HCT116 (cell line): ENCODE measurements at regions not wholly inside any gene's neighbourhood (a gene's known extent, or its start where the extent isn't known, plus 50 kb on each side); places are given as distances from the start of the nearest gene placed in this dataset.

Experiments
- ATAC-seq: fragments of 200-7000 bp; cut with Tn5 transposase; 2 replicates; pipeline ENCODE4 v1.9.1; 2020; ENCODE audit warnings: mild to moderate bottlenecking, moderate library complexity
- BruUV-seq: library from RNA; stranded (reverse); fragments of 400-500 nt; replicated peaks from 2 replicates; lab custom pipeline; 2021; lab: Mats Ljungman, UMichigan
- CTCF ChIA-PET: fragments of 300-600 bp; sonication (Branson Sonifier 250); formaldehyde crosslinking; loops from one replicate; lab custom pipeline; 2021; ENCODE audit warnings: antibody characterized with exemption; lab: Charles Lee
- POLR2A ChIA-PET: fragments of 300-600, 350-600 bp; sonication (Branson Sonifier 250); formaldehyde crosslinking; loops from one replicate; lab custom pipeline; 2021; ENCODE audit warnings: antibody characterized with exemption; lab: Charles Lee
- RAD21 ChIA-PET, 2 experiments: fragments of 300-600 bp; sonication (Branson Sonifier 250); formaldehyde crosslinking; loops; one replicate each; lab custom pipeline; 2023; ENCODE audit warnings: low total read pairs in 2 of 2; ENCODE audit not compliant: uncharacterized antibody in 2 of 2, unreplicated experiment in 2 of 2, low non-redundant PET in 1 of 2; lab: Charles Lee
- DNase-seq: peaks from one replicate; pipeline ENCODE4 v3.0.0-alpha.2; 2010; ENCODE audit warnings: low read depth, low spot score
- H2AFZ ChIP-seq: fragments of 200-600 bp; shearing (Covaris generic), sonication (generic); 2 replicates; pipeline ENCODE4 v1.6.1; 2017; ENCODE audit warnings: low read depth, mixed run types, mixed read lengths, antibody characterized with exemption, low read length; ENCODE audit not compliant: poor library complexity, severe bottlenecking
- H3K27ac ChIP-seq: 2 replicates; pipeline ENCODE4 v1.5.1; 2012; ENCODE audit warnings: low read depth, low read length
- H3K27me3 ChIP-seq: fragments of 200-600 bp; sonication (generic); 2 replicates; pipeline ENCODE4 v1.6.1; 2016; ENCODE audit warnings: mixed run types, low read length, mixed read lengths; ENCODE audit not compliant: insufficient read depth
- H3K36me3 ChIP-seq, 2 experiments: fragments of 200-500 bp in 1 of 2; fragments of 200-600 bp in 1 of 2; sonication (Bioruptor generic) in 1 of 2; sonication (generic) in 1 of 2; 2 replicates each; pipeline versions ENCODE4 v1.5.1 to v1.6.1; 2014 to 2016; ENCODE audit warnings: low read length in 2 of 2, inconsistent platforms in 1 of 2, mixed read lengths in 1 of 2, mixed run types in 1 of 2; ENCODE audit not compliant: insufficient read depth in 2 of 2, control insufficient read depth in 1 of 2
- H3K4me1 ChIP-seq, 2 experiments: fragments of 200-600 bp in 1 of 2; sonication (generic) in 1 of 2; 2 replicates each; pipeline versions ENCODE4 v1.5.1 to v1.6.1; 2012 to 2017; ENCODE audit warnings: low read length in 2 of 2, inconsistent platforms in 1 of 2, mild to moderate bottlenecking in 1 of 2, mixed read lengths in 1 of 2, mixed run types in 1 of 2, moderate library complexity in 1 of 2; ENCODE audit not compliant: insufficient read depth in 2 of 2, control insufficient read depth in 1 of 2
- H3K4me2 ChIP-seq: fragments of 200-600 bp; sonication (generic); 2 replicates; pipeline ENCODE4 v1.6.1; 2017; ENCODE audit warnings: mixed run types, low read length, mixed read lengths
- H3K4me3 ChIP-seq, 2 experiments: fragments of 200-600 bp in 1 of 2; sonication (generic) in 1 of 2; replicated peaks in 1 of 2; 2 replicates each; pipeline ENCODE4 v1.5.1; 2011 to 2016; ENCODE audit warnings: low read length in 2 of 2, control low read depth in 1 of 2, low read depth in 1 of 2, mild to moderate bottlenecking in 1 of 2, mixed read lengths in 1 of 2, mixed run types in 1 of 2
- H3K79me2 ChIP-seq: fragments of 200-600 bp; sonication (generic); 2 replicates; pipeline ENCODE4 v1.6.1; 2017; ENCODE audit warnings: mild to moderate bottlenecking, mixed run types, low read length, moderate library complexity, mixed read lengths; ENCODE audit not compliant: insufficient read depth
- H3K9ac ChIP-seq: fragments of 200-600 bp; sonication (generic); 2 replicates; pipeline ENCODE4 v1.6.1; 2016; ENCODE audit warnings: low read length, mixed read lengths
- H3K9me2 ChIP-seq: fragments of 200-600 bp; sonication (generic), shearing (Covaris generic); 2 replicates; pipeline ENCODE4 v1.6.1; 2017; ENCODE audit warnings: mixed run types, mild to moderate bottlenecking, moderate library complexity; ENCODE audit not compliant: insufficient read depth
- H3K9me3 ChIP-seq, 2 experiments: fragments of 200-500 bp in 1 of 2; fragments of 200-600 bp in 1 of 2; sonication (Bioruptor generic) in 1 of 2; sonication (generic) in 1 of 2; 2 replicates each; pipeline ENCODE4 v1.6.1; 2014 to 2017; ENCODE audit warnings: low read length in 2 of 2, mixed read lengths in 2 of 2, inconsistent platforms in 1 of 2, low read depth in 1 of 2, mild to moderate bottlenecking in 1 of 2, mixed run types in 1 of 2, moderate library complexity in 1 of 2; ENCODE audit not compliant: control insufficient read depth in 1 of 2, insufficient read depth in 1 of 2
- H4K20me1 ChIP-seq: fragments of 200-600 bp; sonication (generic), shearing (Covaris generic); 2 replicates; pipeline ENCODE4 v1.6.1; 2017; ENCODE audit warnings: mixed run types, mild to moderate bottlenecking, moderate library complexity; ENCODE audit not compliant: insufficient read depth
- CBX3 ChIP-seq: IDR thresholded peaks from 2 replicates; pipeline ENCODE4 v1.6.1; 2012; ENCODE audit warnings: low read depth
- EGR1 ChIP-seq: IDR thresholded peaks from 2 replicates; pipeline ENCODE4 v1.6.1; 2012; ENCODE audit warnings: low read depth
- EZH2 ChIP-seq: fragments of 200-600 bp; sonication (generic); IDR thresholded peaks from 2 replicates; pipeline ENCODE4 v1.6.1; 2017; ENCODE audit warnings: antibody characterized with exemption, mixed run types
- EZH2phosphoT487 ChIP-seq: fragments of 200-600 bp; IDR thresholded peaks from 2 replicates; pipeline ENCODE4 v1.6.1; 2018; ENCODE audit warnings: antibody characterized with exemption, borderline replicate concordance
- JUND ChIP-seq: IDR thresholded peaks from 2 replicates; pipeline ENCODE4 v1.6.1; 2012
- POLR2A ChIP-seq: IDR thresholded peaks from 2 replicates; pipeline ENCODE4 v1.7.0; 2011; ENCODE audit warnings: borderline replicate concordance; ENCODE audit not compliant: insufficient read depth, insufficient read length; ENCODE audit errors: extremely low read depth
- SIN3A ChIP-seq: IDR thresholded peaks from 2 replicates; pipeline ENCODE4 v1.6.1; 2012; ENCODE audit warnings: low read depth
- ZFX ChIP-seq: fragments of 450-650 bp; IDR thresholded peaks from 2 replicates; pipeline ENCODE4 v1.6.1; 2017
- ZNF274 ChIP-seq: fragments of 200-500 bp; sonication (Bioruptor generic); IDR thresholded peaks from 2 replicates; pipeline ENCODE4 v1.6.1; 2014; ENCODE audit warnings: mild to moderate bottlenecking, low read depth, low read length, inconsistent platforms
- intact Hi-C: fragments of 100-400 bp; cut with micrococcal nuclease; formaldehyde crosslinking; loops from 2 replicates; pipeline ENCODE4 v1.10.0; 2022
- TF ChIP-seq, protein P1 (sequence below): IDR thresholded peaks from 2 replicates; pipeline ENCODE4 v1.6.1; 2012; ENCODE audit warnings: low read depth
- TF ChIP-seq, protein P2 (sequence below): IDR thresholded peaks from 2 replicates; pipeline ENCODE4 v1.6.1; 2012

DNA sequence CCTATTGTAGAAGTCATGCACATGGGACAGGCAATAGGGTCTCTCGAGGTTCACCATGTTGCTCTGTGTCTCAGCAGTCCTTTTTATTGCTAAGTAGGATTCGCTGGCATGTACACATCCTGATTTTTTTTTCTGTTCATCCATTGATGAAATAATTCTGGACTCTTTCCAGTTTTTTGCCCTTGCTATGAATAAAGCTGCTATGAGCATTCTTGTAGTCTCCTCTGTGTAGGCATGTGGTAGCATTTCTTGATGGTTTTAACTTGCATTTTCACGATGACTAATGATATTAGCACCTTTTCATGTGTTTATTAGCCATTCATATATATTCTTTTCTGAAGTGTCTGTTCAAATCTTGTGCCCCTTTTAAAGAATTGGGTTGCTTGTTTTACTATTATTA, 65.8 kb upstream of the EDAR start:
- ChIA-PET RAD21 (no interaction called here), POLR2A (no interaction called here), CTCF (no interaction called here)
- H4K20me1 ChIP-seq, result no peaks in the 10 kb centered on the region
- BruUV-seq, result no TSS peak
- no peak for ATAC-seq
- no peaks in the 10 kb centered on the region for H3K79me2 ChIP-seq
- intact Hi-C loops, result no loop called here
- H3K27ac ChIP-seq, result no peak overlapping the region
- H3K36me3 ChIP-seq, result no peaks in the 10 kb centered on the region
- no peak overlapping the region for H3K4me2 ChIP-seq
- no peak overlapping the region for H3K4me3 ChIP-seq
- DNase-seq, result no peak
- H3K27me3 ChIP-seq, result no peaks in the 10 kb centered on the region
- no peak overlapping the region for H3K9ac ChIP-seq
- H3K9me2 ChIP-seq, result no peaks in the 10 kb centered on the region
- H3K4me1 ChIP-seq, result no peaks in the 10 kb centered on the region
- H2AFZ ChIP-seq, result no peak overlapping the region
- TF ChIP-seq ZNF274 (no peak), EZH2phosphoT487 (no peak), POLR2A (no peak), CBX3 (no peak), JUND (no peak), ZFX (no peak)
- H3K9me3 ChIP-seq, result no peaks in the 10 kb centered on the region

DNA sequence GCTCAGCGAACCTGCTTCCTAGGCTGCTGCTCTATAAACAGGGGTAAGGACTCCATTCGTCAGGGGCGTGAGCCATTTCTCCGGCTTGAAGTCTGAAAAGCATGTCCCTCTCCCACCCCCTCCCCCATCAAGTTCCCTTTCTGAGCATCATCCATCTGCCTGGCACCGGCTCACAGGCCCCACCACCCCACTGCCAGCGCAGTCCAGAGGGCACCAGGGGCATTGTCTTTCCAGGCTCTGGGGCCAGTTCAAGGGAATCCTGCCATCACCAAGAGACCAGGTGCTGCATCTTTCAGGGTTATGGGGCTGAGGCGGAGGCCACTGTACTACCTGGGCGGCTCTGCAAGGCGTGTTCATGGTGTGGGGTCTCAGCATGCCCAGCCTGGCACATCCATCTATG, 64.7 kb upstream of the EDAR start:
- BruUV-seq, result no TSS peak
- Histone ChIP-seq H3K4me3 (no peak overlapping the region), H3K27ac (no peak overlapping the region), H3K9me3 (no peaks in the 10 kb centered on the region)
- TF ChIP-seq, protein P1, sequence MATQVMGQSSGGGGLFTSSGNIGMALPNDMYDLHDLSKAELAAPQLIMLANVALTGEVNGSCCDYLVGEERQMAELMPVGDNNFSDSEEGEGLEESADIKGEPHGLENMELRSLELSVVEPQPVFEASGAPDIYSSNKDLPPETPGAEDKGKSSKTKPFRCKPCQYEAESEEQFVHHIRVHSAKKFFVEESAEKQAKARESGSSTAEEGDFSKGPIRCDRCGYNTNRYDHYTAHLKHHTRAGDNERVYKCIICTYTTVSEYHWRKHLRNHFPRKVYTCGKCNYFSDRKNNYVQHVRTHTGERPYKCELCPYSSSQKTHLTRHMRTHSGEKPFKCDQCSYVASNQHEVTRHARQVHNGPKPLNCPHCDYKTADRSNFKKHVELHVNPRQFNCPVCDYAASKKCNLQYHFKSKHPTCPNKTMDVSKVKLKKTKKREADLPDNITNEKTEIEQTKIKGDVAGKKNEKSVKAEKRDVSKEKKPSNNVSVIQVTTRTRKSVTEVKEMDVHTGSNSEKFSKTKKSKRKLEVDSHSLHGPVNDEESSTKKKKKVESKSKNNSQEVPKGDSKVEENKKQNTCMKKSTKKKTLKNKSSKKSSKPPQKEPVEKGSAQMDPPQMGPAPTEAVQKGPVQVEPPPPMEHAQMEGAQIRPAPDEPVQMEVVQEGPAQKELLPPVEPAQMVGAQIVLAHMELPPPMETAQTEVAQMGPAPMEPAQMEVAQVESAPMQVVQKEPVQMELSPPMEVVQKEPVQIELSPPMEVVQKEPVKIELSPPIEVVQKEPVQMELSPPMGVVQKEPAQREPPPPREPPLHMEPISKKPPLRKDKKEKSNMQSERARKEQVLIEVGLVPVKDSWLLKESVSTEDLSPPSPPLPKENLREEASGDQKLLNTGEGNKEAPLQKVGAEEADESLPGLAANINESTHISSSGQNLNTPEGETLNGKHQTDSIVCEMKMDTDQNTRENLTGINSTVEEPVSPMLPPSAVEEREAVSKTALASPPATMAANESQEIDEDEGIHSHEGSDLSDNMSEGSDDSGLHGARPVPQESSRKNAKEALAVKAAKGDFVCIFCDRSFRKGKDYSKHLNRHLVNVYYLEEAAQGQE, result no peak
- TF ChIP-seq EGR1 (no peak), POLR2A (no peak), EZH2phosphoT487 (no peak), EZH2 (no peak), SIN3A (no peak), JUND (no peak)
- TF ChIP-seq, protein P2, sequence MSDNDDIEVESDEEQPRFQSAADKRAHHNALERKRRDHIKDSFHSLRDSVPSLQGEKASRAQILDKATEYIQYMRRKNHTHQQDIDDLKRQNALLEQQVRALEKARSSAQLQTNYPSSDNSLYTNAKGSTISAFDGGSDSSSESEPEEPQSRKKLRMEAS, result no peak
- TF ChIP-seq, all 23 proteins: peak for 0
- Histone ChIP-seq H2AFZ (no peak overlapping the region), H3K9ac (no peak overlapping the region), H3K79me2 (no peaks in the 10 kb centered on the region), H3K9me2 (no peaks in the 10 kb centered on the region), H3K4me2 (no peak overlapping the region), H4K20me1 (no peaks in the 10 kb centered on the region), H3K4me1 (no peaks in the 10 kb centered on the region), H3K27me3 (no peaks in the 10 kb centered on the region), H3K36me3 (no peaks in the 10 kb centered on the region)
- ChIA-PET CTCF (no interaction called here), RAD21 (no interaction called here), POLR2A (no interaction called here)
- ATAC-seq (no peak), DNase-seq (no peak)
- intact Hi-C loops, result no loop called here
